Smooth muscle cell (in vitro differentiated cells): ENCODE measurements at regions not wholly inside any gene's neighbourhood (a gene's known extent, or its start where the extent isn't known, plus 50 kb on each side); places are given as distances from the start of the nearest gene placed in this dataset.

Experiments
- DNase-seq: peaks from one replicate; lab custom pipeline; 2025; ENCODE audit not compliant: unreplicated experiment; lab: John Stamatoyannopoulos, UW
- H2AFZ ChIP-seq: fragments of 200-600 bp; sonication (generic); 2 replicates; pipeline ENCODE4 v1.6.0; 2016; ENCODE audit warnings: antibody characterized with exemption, low read depth, mild to moderate bottlenecking
- H3F3A ChIP-seq: fragments of 200-600 bp; sonication (generic); 2 replicates; pipeline ENCODE4 v1.6.0; 2017; ENCODE audit warnings: antibody characterized with exemption, low read depth
- H3K27ac ChIP-seq: fragments of 200-600 bp; sonication (generic); 2 replicates; pipeline ENCODE4 v1.5.1; 2016; ENCODE audit warnings: low read depth, mild to moderate bottlenecking
- H3K27me3 ChIP-seq: fragments of 200-600 bp; sonication (generic); 2 replicates; pipeline ENCODE4 v1.6.1; 2016; ENCODE audit warnings: low read depth, mild to moderate bottlenecking
- H3K36me3 ChIP-seq: fragments of 200-600 bp; sonication (generic); 2 replicates; pipeline ENCODE4 v1.5.1; 2016; ENCODE audit warnings: low read depth
- H3K4me1 ChIP-seq: fragments of 200-600 bp; sonication (generic); 2 replicates; pipeline ENCODE4 v1.5.1; 2016; ENCODE audit warnings: low read depth
- H3K4me2 ChIP-seq: fragments of 200-600 bp; sonication (generic); 2 replicates; pipeline ENCODE4 v1.6.0; 2016; ENCODE audit warnings: mild to moderate bottlenecking
- H3K4me3 ChIP-seq: fragments of 200-600 bp; sonication (generic); 2 replicates; pipeline ENCODE4 v1.5.1; 2016; ENCODE audit warnings: mild to moderate bottlenecking
- H3K79me2 ChIP-seq: fragments of 200-600 bp; sonication (generic); 2 replicates; pipeline ENCODE4 v1.6.0; 2016; ENCODE audit warnings: low read depth, mild to moderate bottlenecking
- H3K9ac ChIP-seq: fragments of 200-600 bp; sonication (generic); 2 replicates; pipeline ENCODE4 v1.6.0; 2016; ENCODE audit warnings: low read depth
- H3K9me3 ChIP-seq: fragments of 200-600 bp; sonication (generic); replicated peaks from 2 replicates; pipeline ENCODE4 v1.5.1; 2016; ENCODE audit warnings: low read depth
- H4K20me1 ChIP-seq: fragments of 200-600 bp; sonication (generic); 2 replicates; pipeline ENCODE4 v1.6.0; 2016; ENCODE audit warnings: low read depth
- CTCF ChIP-seq: fragments of 200-600 bp; sonication (generic); IDR thresholded peaks from 2 replicates; pipeline ENCODE4 v1.5.1; 2017; ENCODE audit warnings: borderline replicate concordance, mild to moderate bottlenecking, antibody characterized with exemption; ENCODE audit not compliant: insufficient read depth, poor library complexity, severe bottlenecking
- WGBS: methylation state at CpG from one replicate; pipeline ENCODE4 v1.1.7; 2016; ENCODE audit warnings: low lambda C conversion rate; 5-methylcytosine and 5-hydroxymethylcytosine counted together

- H3K79me2 ChIP-seq: no peaks in the 10 kb centered on the region
- no peak for TF ChIP-seq CTCF
- H3K9me3 ChIP-seq: no peaks in the 10 kb centered on the region
- 97% methylated on average over 9 of the region's 9 CpGs for WGBS
- no peaks in the 10 kb centered on the region for H3K36me3 ChIP-seq
- H3F3A ChIP-seq: no peaks in the 10 kb centered on the region
- no peak overlapping the region for H2AFZ ChIP-seq
- no peak for DNase-seq
- H3K4me2 ChIP-seq: no peak overlapping the region
- H3K27ac ChIP-seq: no peak overlapping the region
- no peaks in the 10 kb centered on the region for H3K27me3 ChIP-seq
- no peaks in the 10 kb centered on the region for H4K20me1 ChIP-seq
- H3K4me1 ChIP-seq: no peaks in the 10 kb centered on the region
- no peak overlapping the region for H3K4me3 ChIP-seq
- H3K9ac ChIP-seq: no peak overlapping the region
Observed at GRCh38 chr2:217612920-217613319, 389.9 kb downstream of the TNS1 start.

- H3K9me3 ChIP-seq: no peaks in the 10 kb centered on the region
Observed at GRCh38 chr2:217612211-217612610, 390.6 kb downstream of the TNS1 start.

GRCh38 chr2:217611626-217612127 lies 391.1 kb downstream of the TNS1 start:
- Histone ChIP-seq H2AFZ (no peak overlapping the region), H3K4me1 (no peaks in the 10 kb centered on the region), H3F3A (no peaks in the 10 kb centered on the region), H3K9me3 (no peaks in the 10 kb centered on the region), H3K27ac (no peak overlapping the region), H4K20me1 (no peaks in the 10 kb centered on the region), H3K27me3 (no peaks in the 10 kb centered on the region), H3K9ac (no peak overlapping the region), H3K4me2 (no peak overlapping the region), H3K4me3 (no peak overlapping the region), H3K79me2 (no peaks in the 10 kb centered on the region), H3K36me3 (no peaks in the 10 kb centered on the region)
- TF ChIP-seq CTCF: no peak
- 90% methylated on average over 5 of the region's 5 CpGs for WGBS
- no peak for DNase-seq

More at GRCh38 chr2:217612211-217612610, 390.6 kb downstream of the TNS1 start:
- Histone ChIP-seq H3K4me3 (no peak overlapping the region), H3K27me3 (no peaks in the 10 kb centered on the region), H3K4me1 (no peaks in the 10 kb centered on the region), H4K20me1 (no peaks in the 10 kb centered on the region), H3K27ac (no peak overlapping the region), H2AFZ (no peak overlapping the region), H3F3A (no peaks in the 10 kb centered on the region), H3K79me2 (no peaks in the 10 kb centered on the region), H3K4me2 (no peak overlapping the region), H3K9ac (no peak overlapping the region), H3K36me3 (no peaks in the 10 kb centered on the region)
- no peak for DNase-seq
- 96% methylated on average over 3 of the region's 3 CpGs for WGBS
- no peak for TF ChIP-seq CTCF

GRCh38 chr2:217611056-217611455 lies 391.7 kb downstream of the TNS1 start:
- no peaks in the 10 kb centered on the region for H3K4me1 ChIP-seq
- H3K4me3 ChIP-seq: no peak overlapping the region
- no peak overlapping the region for H2AFZ ChIP-seq
- no peak overlapping the region for H3K9ac ChIP-seq
- no peaks in the 10 kb centered on the region for H4K20me1 ChIP-seq
- DNase-seq: no peak
- TF ChIP-seq CTCF: no peak
- H3K79me2 ChIP-seq: no peaks in the 10 kb centered on the region
- H3K4me2 ChIP-seq: no peak overlapping the region
- no peaks in the 10 kb centered on the region for H3F3A ChIP-seq
- no peaks in the 10 kb centered on the region for H3K27me3 ChIP-seq
- no peak overlapping the region for H3K27ac ChIP-seq
- 95% methylated on average over 4 of the region's 4 CpGs for WGBS
- no peaks in the 10 kb centered on the region for H3K36me3 ChIP-seq
- H3K9me3 ChIP-seq: no peaks in the 10 kb centered on the region
